ENCODE measurements at regions not wholly inside any gene's neighbourhood (a gene's known extent, or its start where the extent isn't known, plus 50 kb on each side); places are given as distances from the start of the nearest gene placed in this dataset.

GRCh38 chr17:27224526-27225315 is 69.2 kb upstream of the WSB1 start:
- no peak overlapping the region for H3K4me3 ChIP-seq (ENCODE audit: low read depth, low read length)
- no peak for DNase-seq (ENCODE audit: low read depth)
- TF ChIP-seq, protein P1, sequence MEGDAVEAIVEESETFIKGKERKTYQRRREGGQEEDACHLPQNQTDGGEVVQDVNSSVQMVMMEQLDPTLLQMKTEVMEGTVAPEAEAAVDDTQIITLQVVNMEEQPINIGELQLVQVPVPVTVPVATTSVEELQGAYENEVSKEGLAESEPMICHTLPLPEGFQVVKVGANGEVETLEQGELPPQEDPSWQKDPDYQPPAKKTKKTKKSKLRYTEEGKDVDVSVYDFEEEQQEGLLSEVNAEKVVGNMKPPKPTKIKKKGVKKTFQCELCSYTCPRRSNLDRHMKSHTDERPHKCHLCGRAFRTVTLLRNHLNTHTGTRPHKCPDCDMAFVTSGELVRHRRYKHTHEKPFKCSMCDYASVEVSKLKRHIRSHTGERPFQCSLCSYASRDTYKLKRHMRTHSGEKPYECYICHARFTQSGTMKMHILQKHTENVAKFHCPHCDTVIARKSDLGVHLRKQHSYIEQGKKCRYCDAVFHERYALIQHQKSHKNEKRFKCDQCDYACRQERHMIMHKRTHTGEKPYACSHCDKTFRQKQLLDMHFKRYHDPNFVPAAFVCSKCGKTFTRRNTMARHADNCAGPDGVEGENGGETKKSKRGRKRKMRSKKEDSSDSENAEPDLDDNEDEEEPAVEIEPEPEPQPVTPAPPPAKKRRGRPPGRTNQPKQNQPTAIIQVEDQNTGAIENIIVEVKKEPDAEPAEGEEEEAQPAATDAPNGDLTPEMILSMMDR (IDR thresholded peaks at IDR 0.05; ENCODE audit: control insufficient read depth, extremely low read depth, insufficient read depth): no peak

DNA sequence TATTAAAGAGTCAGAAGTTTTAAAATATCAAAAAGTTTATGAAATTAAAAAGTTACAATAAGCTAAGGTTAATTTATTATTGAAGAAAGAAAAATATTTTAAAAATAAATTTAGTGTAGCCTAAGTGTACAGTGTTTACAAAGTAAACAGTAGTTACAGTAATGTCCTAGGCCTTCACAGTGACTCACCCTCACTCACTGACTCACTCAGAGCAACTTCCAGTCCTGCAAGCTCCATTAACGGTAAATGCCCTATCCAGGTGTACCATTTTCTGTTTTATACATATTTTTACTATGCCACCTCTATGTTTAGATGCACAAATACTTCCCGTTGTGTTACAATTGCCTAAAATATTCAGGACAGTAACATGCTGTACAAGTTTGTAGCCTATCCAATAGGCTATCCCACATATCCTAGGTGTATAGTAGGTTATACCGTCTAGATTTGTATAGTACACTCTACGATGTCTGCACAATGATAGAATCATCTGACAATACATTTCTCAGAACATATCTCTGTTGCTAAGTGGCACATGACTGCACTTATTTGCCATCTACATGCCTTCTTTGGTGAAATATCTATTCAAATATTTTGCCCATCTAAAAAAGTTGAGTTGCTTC is 67.2 kb upstream of the WSB1 start:
- H3K4me3 ChIP-seq (ENCODE audit: low read depth, low read length): no peak overlapping the region
- no peak for DNase-seq (ENCODE audit: low read depth)
- TF ChIP-seq, protein P1 (IDR thresholded peaks at IDR 0.05; ENCODE audit: control insufficient read depth, extremely low read depth, insufficient read depth): no peak

GRCh38 chr17:27230996-27231395 is 62.9 kb upstream of the WSB1 start:
- TF ChIP-seq, protein P1 (IDR thresholded peaks at IDR 0.05; ENCODE audit: control insufficient read depth, extremely low read depth, insufficient read depth): no peak
- no peak overlapping the region for H3K4me3 ChIP-seq (ENCODE audit: low read depth, low read length)
- no peak for DNase-seq (ENCODE audit: low read depth)

- H3K4me3 ChIP-seq (ENCODE audit: low read depth, low read length): no peak overlapping the region
- no peak for DNase-seq (ENCODE audit: low read depth)
- TF ChIP-seq, protein P1 (IDR thresholded peaks at IDR 0.05; ENCODE audit: control insufficient read depth, extremely low read depth, insufficient read depth): no peak
Measured at GRCh38 chr17:27232328-27232727, 61.6 kb upstream of the WSB1 start.

GRCh38 chr17:27233059-27233458 is 60.9 kb upstream of the WSB1 start:
- no peak overlapping the region for H3K4me3 ChIP-seq (ENCODE audit: low read depth, low read length)
- TF ChIP-seq, protein P1 (IDR thresholded peaks at IDR 0.05; ENCODE audit: control insufficient read depth, extremely low read depth, insufficient read depth): no peak
- DNase-seq (ENCODE audit: low read depth): no peak

DNA sequence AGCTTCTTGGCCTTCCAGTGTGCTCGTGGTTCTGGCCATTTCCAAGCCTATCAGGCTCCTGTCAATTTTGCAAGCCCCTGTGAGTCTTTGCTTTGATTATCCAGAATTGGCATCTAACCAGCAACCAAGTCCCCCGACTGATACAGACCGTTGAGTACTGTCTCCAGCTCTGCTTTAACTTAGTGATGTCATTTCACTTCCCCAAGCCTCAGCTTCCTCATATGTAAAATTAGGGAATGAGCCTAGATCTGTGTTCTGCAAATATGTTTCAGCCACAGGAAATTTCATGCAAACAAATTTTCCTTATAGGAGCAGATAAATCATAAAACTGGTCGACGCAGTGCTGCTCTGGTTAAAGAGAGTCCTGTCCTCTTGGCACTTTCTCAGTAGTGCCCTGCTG is 60.1 kb upstream of the WSB1 start:
- DNase-seq (ENCODE audit: low read depth): no peak
- H3K4me3 ChIP-seq (ENCODE audit: low read depth, low read length): no peak overlapping the region
- TF ChIP-seq, protein P1 (IDR thresholded peaks at IDR 0.05; ENCODE audit: control insufficient read depth, extremely low read depth, insufficient read depth): no peak
